ENCODE measurements at regions not wholly inside any gene's neighbourhood (a gene's known extent, or its start where the extent isn't known, plus 50 kb on each side); places are given as distances from the start of the nearest gene placed in this dataset.

GRCh38 chr12:102631274-102631673, 150.9 kb upstream of the IGF1 start:
- Histone ChIP-seq H3K36me3 (no peaks in the 10 kb centered on the region), H3K27ac (no peak overlapping the region), H3K27me3 (no peaks in the 10 kb centered on the region), H3K4me1 (no peaks in the 10 kb centered on the region), H3K4me3 (no peak overlapping the region), H3K9me3 (peaks cover 0 to 31% (median 16%) of the 10 kb centered on the region in 11 donors)
- 67 to 76% methylated on average over 2 of the region's 2 CpGs for WGBS, 2 donors
- no peak for DNase-seq
- ATAC-seq: no peak
- TF ChIP-seq CTCF (IDR thresholded peaks at IDR 0.05): no peak
- intact Hi-C loops (cut with DNase I): no loop called here

DNA sequence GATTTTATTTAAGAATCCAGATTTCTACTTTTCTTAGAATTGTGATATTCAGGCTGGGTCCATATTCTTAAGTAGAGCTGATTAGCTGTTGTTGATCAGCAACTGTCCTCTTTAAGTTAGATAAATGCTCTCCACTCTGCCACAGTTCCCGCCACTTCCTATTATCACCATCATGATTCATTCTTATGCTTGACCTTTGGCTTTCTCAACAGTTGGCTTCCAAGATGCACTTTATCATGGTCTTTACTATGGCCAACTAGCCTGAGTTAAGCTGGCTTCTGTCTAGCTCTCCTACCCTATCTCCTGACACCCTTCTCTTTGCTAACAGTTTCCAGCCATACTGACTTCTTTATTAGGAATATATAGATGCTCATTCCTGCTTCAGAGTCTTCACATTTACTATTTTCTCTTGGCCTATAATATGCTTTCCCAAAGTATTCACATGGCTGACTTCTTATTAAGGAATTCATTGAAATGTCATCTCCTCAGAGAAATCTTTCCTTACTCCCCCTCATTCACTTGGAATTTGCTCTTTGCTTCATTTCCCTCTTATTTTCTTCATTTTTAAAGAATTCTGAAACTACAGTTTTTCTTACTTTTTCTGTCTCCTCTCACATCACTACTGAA, 149.0 kb upstream of the IGF1 start:
- ATAC-seq (peak in 2 of 8 donors; percentile 19 to 61), DNase-seq (no peak)
- no peaks in the 10 kb centered on the region for H3K27me3 ChIP-seq
- TF ChIP-seq CTCF (IDR thresholded peaks at IDR 0.05): no peak
- H3K9me3 ChIP-seq: peaks cover 0 to 39% (median 16%) of the 10 kb centered on the region in 11 donors
- intact Hi-C loops (cut with DNase I): no loop called here
- H3K4me1 ChIP-seq: no peaks in the 10 kb centered on the region
- no peak overlapping the region for H3K27ac ChIP-seq
- WGBS, 2 donors: 68 to 76% methylated on average over 1 of the region's 1 CpG
- no peak overlapping the region for H3K4me3 ChIP-seq
- no peaks in the 10 kb centered on the region for H3K36me3 ChIP-seq

DNA sequence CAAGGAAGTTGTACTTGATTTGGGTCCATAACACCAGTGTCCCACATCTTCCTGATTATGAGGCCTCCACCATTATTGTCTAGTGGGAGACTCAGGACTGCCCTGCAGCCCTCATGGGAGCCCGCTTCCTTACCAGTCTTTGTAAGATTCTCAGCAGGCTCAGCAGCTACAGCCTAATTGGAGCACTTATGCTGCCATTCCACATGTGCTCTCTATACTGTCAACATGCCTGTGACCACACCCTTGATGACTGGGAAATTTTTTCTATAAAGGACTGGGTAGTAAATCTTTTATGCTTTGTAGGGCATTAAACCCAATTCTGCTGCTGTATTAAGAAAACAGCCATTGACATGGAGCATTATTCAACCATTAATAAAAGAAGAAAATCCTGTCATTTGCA, 145.5 kb upstream of the IGF1 start:
- Histone ChIP-seq H3K27ac (no peak overlapping the region), H3K27me3 (no peaks in the 10 kb centered on the region), H3K36me3 (no peaks in the 10 kb centered on the region), H3K4me1 (no peaks in the 10 kb centered on the region), H3K9me3 (peaks cover 0 to 39% (median 16%) of the 10 kb centered on the region in 11 donors), H3K4me3 (no peak overlapping the region)
- no peak for TF ChIP-seq CTCF (IDR thresholded peaks at IDR 0.05)
- DNase-seq (no peak), ATAC-seq (no peak)
- 85 to 94% methylated on average over 1 of the region's 1 CpG for WGBS, 2 donors
- intact Hi-C loops (cut with DNase I): no loop called here

- H3K27me3 ChIP-seq: no peaks in the 10 kb centered on the region
- H3K36me3 ChIP-seq: no peaks in the 10 kb centered on the region
- peaks cover 0 to 22% (median 11%) of the 10 kb centered on the region in 11 donors for H3K9me3 ChIP-seq
- 96 to 97% methylated on average over 2 of the region's 2 CpGs for WGBS, 2 donors
- TF ChIP-seq CTCF (IDR thresholded peaks at IDR 0.05): no peak
- no peaks in the 10 kb centered on the region for H3K4me1 ChIP-seq
- DNase-seq (no peak), ATAC-seq (no peak)
- no peak overlapping the region for H3K4me3 ChIP-seq
- intact Hi-C loops (cut with DNase I): no loop called here
- H3K27ac ChIP-seq: no peak overlapping the region
These were observed 142.3 kb upstream of the IGF1 start for GRCh38 chr12:102622618-102623017.
